ENCODE measurements at regions not wholly inside any gene's neighbourhood (a gene's known extent, or its start where the extent isn't known, plus 50 kb on each side); places are given as distances from the start of the nearest gene placed in this dataset.
"Not testable (repeated sequence)": the region's sequence is repeated elsewhere in the genome, so short reads cannot be mapped to it uniquely, and the experiment has no call there.

GRCh38 chr10:46098386-46098785, 52.3 kb upstream of the MSMB start:
- H4K20me1 ChIP-seq (ENCODE audit: insufficient read depth, low read length): no peaks in the 10 kb centered on the region
- no peak overlapping the region for H3K27ac ChIP-seq (ENCODE audit: low read length)
- no peaks in the 10 kb centered on the region for H3K36me3 ChIP-seq (replicated peaks; ENCODE audit: low read depth, low read length)
- H3K9ac ChIP-seq (ENCODE audit: low read length): no peak overlapping the region
- H2AFZ ChIP-seq (ENCODE audit: low read depth, low read length): no peak overlapping the region
- TF ChIP-seq EZH2phosphoT487 (IDR thresholded peaks at IDR 0.05; ENCODE audit: low read depth): no peak
- no peak for TF ChIP-seq CTCF (IDR thresholded peaks at IDR 0.05; ENCODE audit: low read depth, low read length)
- no peaks in the 10 kb centered on the region for H3K9me3 ChIP-seq (ENCODE audit: insufficient read depth, low read length)
- no peak overlapping the region for H3K4me3 ChIP-seq (ENCODE audit: low read length)
- H3K4me2 ChIP-seq (ENCODE audit: low read length): no peak overlapping the region
- H3K79me2 ChIP-seq (ENCODE audit: low read length): no peaks in the 10 kb centered on the region
- H3K4me1 ChIP-seq (ENCODE audit: low read length): no peaks in the 10 kb centered on the region
- no peaks in the 10 kb centered on the region for H3K27me3 ChIP-seq (ENCODE audit: low read depth, low read length)

- H3K4me1 ChIP-seq (ENCODE audit: low read length); H2AFZ ChIP-seq (ENCODE audit: low read depth, low read length); H3K4me2 ChIP-seq (ENCODE audit: low read length); H3K27ac ChIP-seq (ENCODE audit: low read length); H3K4me3 ChIP-seq (ENCODE audit: low read length); H4K20me1 ChIP-seq (ENCODE audit: insufficient read depth, low read length); H3K9ac ChIP-seq (ENCODE audit: low read length); H3K79me2 ChIP-seq (ENCODE audit: low read length); H3K27me3 ChIP-seq (ENCODE audit: low read depth, low read length); H3K9me3 ChIP-seq (ENCODE audit: insufficient read depth, low read length); H3K36me3 ChIP-seq (replicated peaks; ENCODE audit: low read depth, low read length): not testable (repeated sequence)
These were observed 52.9 kb upstream of the MSMB start for GRCh38 chr10:46098925-46099324.

- Histone ChIP-seq H3K79me2 (ENCODE audit: low read length) (no peaks in the 10 kb centered on the region), H3K9ac (ENCODE audit: low read length) (no peak overlapping the region), H3K4me1 (ENCODE audit: low read length) (peaks cover 5% of the 10 kb centered on the region), H3K4me3 (ENCODE audit: low read length) (no peak overlapping the region), H3K36me3 (replicated peaks; ENCODE audit: low read depth, low read length) (no peaks in the 10 kb centered on the region), H3K4me2 (ENCODE audit: low read length) (no peak overlapping the region), H3K27me3 (ENCODE audit: low read depth, low read length) (peaks cover 5% of the 10 kb centered on the region; the same call in 1 of the 2 replicates), H2AFZ (ENCODE audit: low read depth, low read length) (no peak overlapping the region), H3K27ac (ENCODE audit: low read length) (no peak overlapping the region), H4K20me1 (ENCODE audit: insufficient read depth, low read length) (no peaks in the 10 kb centered on the region), H3K9me3 (ENCODE audit: insufficient read depth, low read length) (no peaks in the 10 kb centered on the region)
- TF ChIP-seq EZH2phosphoT487 (IDR thresholded peaks at IDR 0.05; ENCODE audit: low read depth) (no peak), CTCF (IDR thresholded peaks at IDR 0.05; ENCODE audit: low read depth, low read length) (no peak)
These were observed 58.1 kb upstream of the MSMB start for GRCh38 chr10:46104071-46104585.

GRCh38 chr10:46105416-46105815, 59.3 kb upstream of the MSMB start:
- not testable (repeated sequence) for H3K79me2 ChIP-seq (ENCODE audit: low read length); H2AFZ ChIP-seq (ENCODE audit: low read depth, low read length); H3K9me3 ChIP-seq (ENCODE audit: insufficient read depth, low read length); H3K4me1 ChIP-seq (ENCODE audit: low read length); H3K9ac ChIP-seq (ENCODE audit: low read length); H3K36me3 ChIP-seq (replicated peaks; ENCODE audit: low read depth, low read length); H3K27ac ChIP-seq (ENCODE audit: low read length); H4K20me1 ChIP-seq (ENCODE audit: insufficient read depth, low read length); H3K27me3 ChIP-seq (ENCODE audit: low read depth, low read length)
- Histone ChIP-seq H3K4me2 (ENCODE audit: low read length) (peak overlapping the region; percentile 70; the same call in 1 of the 2 replicates), H3K4me3 (ENCODE audit: low read length) (peak overlapping the region; percentile 74; the same call in 1 of the 2 replicates)

GRCh38 chr10:46105856-46106409, 59.9 kb upstream of the MSMB start:
- not testable (repeated sequence) for H3K9me3 ChIP-seq (ENCODE audit: insufficient read depth, low read length); H3K4me1 ChIP-seq (ENCODE audit: low read length); H3K36me3 ChIP-seq (replicated peaks; ENCODE audit: low read depth, low read length); H3K27me3 ChIP-seq (ENCODE audit: low read depth, low read length); H3K27ac ChIP-seq (ENCODE audit: low read length); H3K79me2 ChIP-seq (ENCODE audit: low read length); H4K20me1 ChIP-seq (ENCODE audit: insufficient read depth, low read length)
- peak overlapping the region; percentile 70 for H3K4me2 ChIP-seq (ENCODE audit: low read length)
- H3K9ac ChIP-seq (ENCODE audit: low read length): peak overlapping the region; percentile 59
- 0 out of 2 replicates have a peak overlapping the region, but pooled peaks have one; percentile 46 for H2AFZ ChIP-seq (ENCODE audit: low read depth, low read length)
- peak overlapping the region; percentile 74 for H3K4me3 ChIP-seq (ENCODE audit: low read length)
